ENCODE measurements at regions not wholly inside any gene's neighbourhood (a gene's known extent, or its start where the extent isn't known, plus 50 kb on each side); places are given as distances from the start of the nearest gene placed in this dataset.

DNA sequence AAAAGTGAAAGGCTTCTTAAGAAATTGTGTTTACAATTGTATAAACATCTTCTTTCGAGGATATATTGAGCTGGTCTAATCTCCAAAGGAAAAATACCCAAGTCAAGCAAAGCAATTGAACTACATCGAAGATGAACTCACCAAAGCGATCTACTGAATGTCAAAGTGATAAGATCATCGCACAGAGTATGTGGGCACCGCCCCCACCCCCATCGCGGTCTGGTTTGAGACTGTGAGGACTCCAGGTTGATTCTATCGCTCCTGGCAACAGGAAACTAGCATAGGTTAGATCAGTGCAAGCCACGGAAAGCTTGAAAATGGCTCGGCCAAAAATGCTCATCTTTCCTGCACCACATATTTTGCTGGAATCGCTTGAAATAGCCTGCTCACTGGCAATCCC is 133.2 kb upstream of the RPS6KA2 start:
- Histone ChIP-seq H3K36me3 (no peaks in the 10 kb centered on the region), H3K27ac (no peak overlapping the region), H3K9me3 (no peaks in the 10 kb centered on the region), H3K4me3 (no peak overlapping the region), H3K27me3 (no peaks in the 10 kb centered on the region), H3K4me1 (no peaks in the 10 kb centered on the region)
- ATAC-seq (no peak), DNase-seq (no peak)
- TF ChIP-seq CTCF (IDR thresholded peaks at IDR 0.05), result no peak
- intact Hi-C loops (cut with DNase I), result no loop called here

GRCh38 chr6:166758136-166758704 is 131.2 kb upstream of the RPS6KA2 start:
- Histone ChIP-seq H3K36me3 (no peaks in the 10 kb centered on the region), H3K27ac (no peak overlapping the region), H3K4me1 (no peaks in the 10 kb centered on the region), H3K27me3 (no peaks in the 10 kb centered on the region), H3K4me3 (no peak overlapping the region), H3K9me3 (no peaks in the 10 kb centered on the region)
- TF ChIP-seq CTCF (IDR thresholded peaks at IDR 0.05), result no peak
- ATAC-seq (no peak), DNase-seq (no peak)
- intact Hi-C loops (cut with DNase I), result no loop called here

DNA sequence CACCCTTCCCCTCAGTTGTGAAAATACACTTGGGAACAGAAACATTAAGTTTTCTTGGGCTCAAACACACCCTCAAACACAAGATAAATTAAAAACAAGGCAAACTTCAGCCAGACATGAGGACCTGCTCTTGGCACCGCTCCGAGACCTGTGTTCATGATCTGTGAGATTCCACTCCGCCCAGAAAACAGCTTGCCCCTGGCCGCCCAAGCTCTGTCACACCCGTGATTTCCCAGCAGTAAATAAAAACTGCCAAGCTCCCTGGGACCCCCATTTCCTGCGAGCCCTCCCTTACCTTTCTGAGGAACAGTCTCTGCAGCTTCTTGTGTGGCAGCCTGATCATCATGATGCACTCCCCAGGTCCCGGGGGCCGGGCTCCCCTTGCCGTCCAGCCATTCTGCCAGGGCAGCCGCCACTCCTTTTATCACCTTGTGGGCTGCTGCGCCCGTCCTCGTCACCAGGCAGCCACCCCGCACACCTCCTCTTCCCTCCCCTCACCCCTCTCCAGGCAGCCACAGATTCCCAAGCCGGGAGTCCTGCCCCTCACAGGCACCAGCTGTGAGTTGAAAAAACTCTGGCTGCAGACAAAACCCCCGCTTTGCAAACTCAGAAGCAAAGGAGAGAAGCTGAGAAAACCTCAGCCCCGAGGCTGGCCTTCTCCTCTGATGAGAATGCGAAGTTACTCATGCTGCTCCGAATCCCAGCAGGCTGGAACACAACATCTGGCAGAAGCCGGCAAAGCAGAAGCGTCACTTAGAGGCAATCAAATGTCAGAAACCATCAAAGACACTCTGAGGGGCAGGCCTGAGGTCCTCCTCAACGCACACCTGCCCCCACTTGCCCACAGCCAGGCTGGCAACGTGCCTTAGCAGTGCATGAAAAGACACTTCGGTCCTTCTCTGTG is 130.4 kb upstream of the RPS6KA2 start:
- no peak for TF ChIP-seq CTCF (IDR thresholded peaks at IDR 0.05)
- ATAC-seq (peak; percentile 61), DNase-seq (no peak)
- Histone ChIP-seq H3K36me3 (no peaks in the 10 kb centered on the region), H3K9me3 (no peaks in the 10 kb centered on the region), H3K27ac (no peak overlapping the region), H3K4me1 (no peaks in the 10 kb centered on the region), H3K4me3 (no peak overlapping the region), H3K27me3 (no peaks in the 10 kb centered on the region)
- intact Hi-C loops (cut with DNase I), result no loop called here

DNA sequence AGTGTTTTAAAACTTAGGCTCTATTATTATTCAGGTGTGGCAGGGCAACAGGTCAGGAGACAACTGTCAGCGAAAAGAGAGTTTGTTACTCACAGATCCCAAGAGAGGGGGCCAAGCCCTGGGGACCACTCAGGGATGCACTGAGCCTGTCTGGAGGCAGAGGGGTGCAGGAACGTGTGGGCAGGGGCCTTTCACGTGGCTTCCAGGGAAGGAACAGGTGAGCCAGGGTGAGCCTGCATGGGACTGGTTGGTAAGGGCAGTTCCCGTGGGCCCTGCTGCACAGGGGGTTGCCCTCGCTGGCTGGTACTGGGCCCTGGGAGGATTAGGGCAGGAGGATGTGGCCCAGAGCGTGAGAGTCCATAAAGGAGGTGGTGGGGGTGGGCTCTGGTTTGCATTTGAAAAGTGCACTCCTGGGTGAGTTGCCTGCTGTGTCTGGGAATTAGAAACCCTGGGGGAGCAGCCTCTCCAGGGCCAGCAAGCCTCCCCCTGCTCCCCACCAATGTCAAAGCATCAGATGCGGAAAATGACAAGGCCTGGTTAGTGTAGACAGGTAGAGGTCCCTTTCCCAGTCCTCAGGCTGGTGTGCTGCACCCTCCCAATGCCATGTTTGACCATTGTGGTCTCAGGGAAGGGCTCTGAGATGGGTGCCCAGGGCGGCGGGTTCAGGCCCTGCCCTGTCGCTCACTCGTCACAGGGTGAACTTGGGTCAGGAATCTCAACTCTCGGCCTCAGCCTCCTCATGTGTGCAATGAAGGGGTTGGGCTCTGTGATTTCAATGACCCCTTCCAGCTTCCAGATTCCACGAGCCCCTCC is 127.4 kb upstream of the RPS6KA2 start:
- DNase-seq (no peak), ATAC-seq (no peak)
- Histone ChIP-seq H3K27me3 (no peaks in the 10 kb centered on the region), H3K36me3 (no peaks in the 10 kb centered on the region), H3K4me3 (no peak overlapping the region), H3K9me3 (no peaks in the 10 kb centered on the region), H3K27ac (no peak overlapping the region), H3K4me1 (no peaks in the 10 kb centered on the region)
- no peak for TF ChIP-seq CTCF (IDR thresholded peaks at IDR 0.05)
- intact Hi-C loops (cut with DNase I), result no loop called here

GRCh38 chr6:166752928-166753721 is 126.1 kb upstream of the RPS6KA2 start:
- Histone ChIP-seq H3K27me3 (no peaks in the 10 kb centered on the region), H3K36me3 (no peaks in the 10 kb centered on the region), H3K4me1 (no peaks in the 10 kb centered on the region), H3K4me3 (no peak overlapping the region), H3K9me3 (no peaks in the 10 kb centered on the region), H3K27ac (no peak overlapping the region)
- DNase-seq (no peak), ATAC-seq (no peak)
- intact Hi-C loops (cut with DNase I), result no loop called here
- no peak for TF ChIP-seq CTCF (IDR thresholded peaks at IDR 0.05)

All from upper lobe of right lung (tissue), 1 donor.